Uterus (tissue), 2 donors: ENCODE measurements at regions not wholly inside any gene's neighbourhood (a gene's known extent, or its start where the extent isn't known, plus 50 kb on each side); places are given as distances from the start of the nearest gene placed in this dataset.

Experiments used
- CTCF ChIP-seq, 4 experiments: fragments of 200-600 bp in 2 of 4; fragments of 450-650 bp in 2 of 4; sonication (generic) in 2 of 4; IDR thresholded peaks; one replicate each; pipeline ENCODE4 v1.5.1; 2016 to 2019; ENCODE audit warnings: antibody characterized with exemption in 4 of 4, mild to moderate bottlenecking in 2 of 4, moderate library complexity in 1 of 4
- POLR2A ChIP-seq, 2 donors: fragments of 450-650 bp; IDR thresholded peaks; one replicate each; pipeline ENCODE4 v1.6.1; 2016; ENCODE audit warnings: antibody characterized with exemption in 2 of 2, mild to moderate bottlenecking in 1 of 2, moderate library complexity in 1 of 2

- TF ChIP-seq POLR2A (IDR thresholded peaks at IDR 0.05) = no peak
- no peak for TF ChIP-seq CTCF (IDR thresholded peaks at IDR 0.05)
Observed at GRCh38 chr12:9334041-9334692, 126.0 kb upstream of the PZP start.
